ENCODE measurements at regions not wholly inside any gene's neighbourhood (a gene's known extent, or its start where the extent isn't known, plus 50 kb on each side); places are given as distances from the start of the nearest gene placed in this dataset.

DNA sequence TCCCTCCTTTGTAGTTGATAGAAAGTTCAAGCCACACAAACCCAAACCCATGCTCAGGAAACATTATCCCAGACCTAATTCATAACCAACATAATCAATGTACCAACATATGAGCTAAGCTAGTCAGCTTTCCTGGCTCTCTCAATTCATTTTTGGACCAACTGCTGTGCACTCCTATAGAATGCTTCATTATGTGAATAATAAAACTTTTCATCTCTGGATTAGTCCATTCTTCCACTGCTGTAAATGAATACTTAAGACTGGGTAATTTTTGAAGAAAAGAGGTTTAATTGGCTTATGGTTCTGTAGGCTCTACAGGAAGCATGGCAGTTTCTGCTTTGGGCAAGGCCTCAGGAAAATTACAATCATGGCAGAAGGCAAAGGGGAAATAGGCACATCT is 651.9 kb downstream of the RERGL start:
- no peaks in the 10 kb centered on the region for H3K36me3 ChIP-seq

DNA sequence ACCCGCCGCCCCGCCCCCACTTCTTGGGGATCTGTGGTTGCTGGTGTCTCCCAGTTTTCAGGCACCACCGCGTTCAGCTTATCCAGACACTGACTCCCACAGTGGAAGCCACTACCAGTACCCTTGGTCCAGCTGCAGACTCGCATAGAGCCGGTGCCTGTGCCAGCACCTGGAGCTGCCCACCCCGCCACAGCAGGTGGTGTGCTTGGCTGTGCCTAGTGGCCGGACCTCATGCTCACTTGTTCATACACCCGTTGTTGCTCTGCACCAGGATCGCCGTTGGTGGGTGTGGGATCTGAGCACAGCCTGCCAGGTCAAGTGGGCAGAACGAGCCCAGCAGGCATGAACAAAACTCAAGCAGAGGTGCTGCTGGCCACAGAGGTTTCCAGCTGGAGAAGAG is 673.2 kb downstream of the RERGL start:
- DNase-seq = no peak
- no peaks in the 10 kb centered on the region for H3K9me3 ChIP-seq

More for the DNA sequence above, 651.9 kb downstream of the RERGL start:
- no peaks in the 10 kb centered on the region for H3K4me1 ChIP-seq
- H3K9me3 ChIP-seq = no peaks in the 10 kb centered on the region
- no peaks in the 10 kb centered on the region for H3K27me3 ChIP-seq
- no peak overlapping the region for H3K27ac ChIP-seq
- no peak overlapping the region for H3K4me3 ChIP-seq
- DNase-seq = no peak
- TF ChIP-seq, protein P1, sequence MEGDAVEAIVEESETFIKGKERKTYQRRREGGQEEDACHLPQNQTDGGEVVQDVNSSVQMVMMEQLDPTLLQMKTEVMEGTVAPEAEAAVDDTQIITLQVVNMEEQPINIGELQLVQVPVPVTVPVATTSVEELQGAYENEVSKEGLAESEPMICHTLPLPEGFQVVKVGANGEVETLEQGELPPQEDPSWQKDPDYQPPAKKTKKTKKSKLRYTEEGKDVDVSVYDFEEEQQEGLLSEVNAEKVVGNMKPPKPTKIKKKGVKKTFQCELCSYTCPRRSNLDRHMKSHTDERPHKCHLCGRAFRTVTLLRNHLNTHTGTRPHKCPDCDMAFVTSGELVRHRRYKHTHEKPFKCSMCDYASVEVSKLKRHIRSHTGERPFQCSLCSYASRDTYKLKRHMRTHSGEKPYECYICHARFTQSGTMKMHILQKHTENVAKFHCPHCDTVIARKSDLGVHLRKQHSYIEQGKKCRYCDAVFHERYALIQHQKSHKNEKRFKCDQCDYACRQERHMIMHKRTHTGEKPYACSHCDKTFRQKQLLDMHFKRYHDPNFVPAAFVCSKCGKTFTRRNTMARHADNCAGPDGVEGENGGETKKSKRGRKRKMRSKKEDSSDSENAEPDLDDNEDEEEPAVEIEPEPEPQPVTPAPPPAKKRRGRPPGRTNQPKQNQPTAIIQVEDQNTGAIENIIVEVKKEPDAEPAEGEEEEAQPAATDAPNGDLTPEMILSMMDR (IDR thresholded peaks at IDR 0.05) = no peak
- no peak for TF ChIP-seq POLR2A (IDR thresholded peaks at IDR 0.05)

DNA sequence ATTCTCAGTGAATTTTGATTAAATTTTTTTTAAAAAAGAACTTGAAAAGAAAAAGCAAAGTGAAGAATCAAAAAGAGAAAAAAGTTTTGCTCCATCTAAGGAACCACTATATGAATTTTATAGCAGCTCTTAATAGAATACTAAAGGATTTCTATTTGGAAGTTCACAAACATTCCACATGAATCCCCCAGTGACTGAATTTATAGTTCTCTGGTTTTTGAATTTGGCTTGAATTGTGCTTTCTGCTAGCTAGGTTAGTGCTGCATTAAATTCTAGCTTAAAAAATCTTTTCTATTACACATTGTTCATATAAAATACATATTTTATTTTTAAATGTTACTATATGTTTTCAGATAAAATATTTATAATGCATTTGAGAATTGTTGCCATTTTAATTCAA is 675.4 kb downstream of the RERGL start:
- Histone ChIP-seq H3K9me3 (no peaks in the 10 kb centered on the region), H3K4me3 (no peak overlapping the region), H3K27ac (no peak overlapping the region), H3K4me1 (no peaks in the 10 kb centered on the region), H3K27me3 (no peaks in the 10 kb centered on the region), H3K36me3 (no peaks in the 10 kb centered on the region)
- DNase-seq = no peak
- no peak for TF ChIP-seq POLR2A (IDR thresholded peaks at IDR 0.05)
- TF ChIP-seq, protein P1 (IDR thresholded peaks at IDR 0.05) = no peak

More for the DNA sequence above, 673.2 kb downstream of the RERGL start:
- no peaks in the 10 kb centered on the region for H3K27me3 ChIP-seq
- H3K27ac ChIP-seq = no peak overlapping the region
- no peaks in the 10 kb centered on the region for H3K4me1 ChIP-seq
- H3K4me3 ChIP-seq = no peak overlapping the region
- H3K36me3 ChIP-seq = no peaks in the 10 kb centered on the region
- no peak for TF ChIP-seq POLR2A (IDR thresholded peaks at IDR 0.05)
- TF ChIP-seq, protein P1 (IDR thresholded peaks at IDR 0.05) = no peak

DNA sequence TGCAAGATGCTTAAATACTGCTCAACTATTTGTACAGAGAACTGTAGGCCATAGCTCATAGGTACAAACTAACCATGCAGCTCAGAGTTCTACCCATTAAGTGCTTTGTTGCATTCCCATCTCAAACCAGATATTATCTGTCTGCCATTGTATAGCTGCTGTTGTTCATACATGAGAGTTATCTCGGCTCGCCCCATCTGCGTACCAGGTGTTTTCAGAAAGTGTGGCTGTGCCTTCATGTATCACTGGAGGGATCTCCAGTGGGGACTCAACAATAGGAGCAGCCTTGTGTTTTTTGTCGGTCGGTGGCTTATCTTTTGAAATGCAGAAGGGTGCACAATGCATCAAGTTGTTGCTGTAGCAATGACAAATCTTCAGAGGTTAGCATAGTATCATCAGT is 678.3 kb downstream of the RERGL start:
- DNase-seq = no peak
- Histone ChIP-seq H3K27me3 (no peaks in the 10 kb centered on the region), H3K27ac (no peak overlapping the region), H3K9me3 (no peaks in the 10 kb centered on the region), H3K4me1 (no peaks in the 10 kb centered on the region), H3K4me3 (no peak overlapping the region), H3K36me3 (no peaks in the 10 kb centered on the region)
- TF ChIP-seq, protein P1 (IDR thresholded peaks at IDR 0.05) = no peak
- no peak for TF ChIP-seq POLR2A (IDR thresholded peaks at IDR 0.05)

DNA sequence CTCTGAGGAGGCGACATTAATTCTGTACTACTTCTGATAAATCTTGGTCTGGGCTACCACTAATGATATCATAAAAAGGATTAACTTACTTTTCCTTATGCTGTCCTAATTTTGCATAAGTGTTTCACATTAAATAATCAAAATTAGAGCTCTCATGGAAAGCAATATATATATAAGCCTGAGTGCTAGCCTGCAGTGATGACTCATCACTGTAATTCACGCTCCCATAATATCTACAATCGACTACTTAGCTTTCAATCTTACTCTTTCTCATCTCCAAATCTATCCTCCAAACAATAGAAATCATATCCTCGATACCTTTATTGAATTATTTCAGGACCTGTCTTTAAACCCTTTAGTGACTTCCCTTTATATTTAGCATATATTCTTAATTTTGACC is 701.3 kb downstream of the RERGL start:
- Histone ChIP-seq H3K9me3 (no peaks in the 10 kb centered on the region), H3K4me3 (no peak overlapping the region), H3K27me3 (no peaks in the 10 kb centered on the region), H3K36me3 (no peaks in the 10 kb centered on the region), H3K27ac (no peak overlapping the region), H3K4me1 (no peaks in the 10 kb centered on the region)
- no peak for DNase-seq
- TF ChIP-seq, protein P1 (IDR thresholded peaks at IDR 0.05) = no peak
- TF ChIP-seq POLR2A (IDR thresholded peaks at IDR 0.05) = no peak

DNA sequence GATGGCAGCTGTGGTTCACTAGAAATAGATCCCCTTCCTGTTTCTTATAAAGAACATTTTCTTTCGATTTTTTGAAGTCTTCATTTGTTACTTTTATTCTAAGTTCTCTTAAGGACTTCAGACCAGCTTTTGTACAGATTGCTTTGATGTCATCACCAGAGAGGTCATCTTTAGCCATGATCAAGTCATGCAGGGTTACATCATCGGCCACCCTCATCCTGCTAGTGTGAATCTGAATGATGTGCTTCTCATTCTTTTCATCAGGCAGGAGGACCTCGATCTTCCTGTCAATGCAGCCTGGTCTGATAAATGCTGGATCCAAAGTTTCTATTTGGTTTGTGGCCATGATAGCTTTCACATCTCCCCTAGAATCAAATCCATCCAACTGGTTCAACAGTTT is 706.7 kb downstream of the RERGL start:
- Histone ChIP-seq H3K36me3 (no peaks in the 10 kb centered on the region), H3K4me3 (no peak overlapping the region), H3K9me3 (no peaks in the 10 kb centered on the region), H3K4me1 (no peaks in the 10 kb centered on the region), H3K27me3 (no peaks in the 10 kb centered on the region), H3K27ac (no peak overlapping the region)
- TF ChIP-seq, protein P1 (IDR thresholded peaks at IDR 0.05) = no peak
- TF ChIP-seq POLR2A (IDR thresholded peaks at IDR 0.05) = no peak
- no peak for DNase-seq

All from Peyer's patch (tissue), 4 donors.